Left ventricle myocardium inferior (tissue), 1 donor: ENCODE measurements at regions not wholly inside any gene's neighbourhood (a gene's known extent, or its start where the extent isn't known, plus 50 kb on each side); places are given as distances from the start of the nearest gene placed in this dataset.

Experiments used
- DNase-seq: peaks from one replicate; pipeline ENCODE4 v3.0.0-alpha.2; 2020
- H3K27ac ChIP-seq: fragments of 200-600 bp; replicated peaks from 2 replicates; pipeline ENCODE4 v1.8.0; 2021
- H3K27me3 ChIP-seq: fragments of 200-600 bp; 2 replicates; pipeline ENCODE4 v1.8.0; 2021; ENCODE audit warnings: low read depth
- H3K36me3 ChIP-seq: fragments of 200-600 bp; 2 replicates; pipeline ENCODE4 v1.8.0; 2021
- H3K4me1 ChIP-seq: fragments of 200-600 bp; 2 replicates; pipeline ENCODE4 v1.8.0; 2021
- H3K4me3 ChIP-seq: fragments of 200-600 bp; 2 replicates; pipeline ENCODE4 v1.8.0; 2021; ENCODE audit warnings: mild to moderate bottlenecking, moderate library complexity
- H3K9me3 ChIP-seq: fragments of 200-600 bp; replicated peaks from 2 replicates; pipeline ENCODE4 v1.8.0; 2021
- intact Hi-C: fragments of 100-400 bp; cut with micrococcal nuclease; formaldehyde crosslinking; loops from one replicate; pipeline ENCODE4 v1.11.0; 2022
- TF ChIP-seq, protein P1 (sequence below): fragments of 200-600 bp; IDR thresholded peaks from 2 replicates; pipeline ENCODE4 v1.8.0; 2021; ENCODE audit warnings: antibody characterized with exemption, mild to moderate bottlenecking, borderline replicate concordance
- donor health status: DM: no; HTN: yes; CAD: no; lungs with severe emphysema.

DNA sequence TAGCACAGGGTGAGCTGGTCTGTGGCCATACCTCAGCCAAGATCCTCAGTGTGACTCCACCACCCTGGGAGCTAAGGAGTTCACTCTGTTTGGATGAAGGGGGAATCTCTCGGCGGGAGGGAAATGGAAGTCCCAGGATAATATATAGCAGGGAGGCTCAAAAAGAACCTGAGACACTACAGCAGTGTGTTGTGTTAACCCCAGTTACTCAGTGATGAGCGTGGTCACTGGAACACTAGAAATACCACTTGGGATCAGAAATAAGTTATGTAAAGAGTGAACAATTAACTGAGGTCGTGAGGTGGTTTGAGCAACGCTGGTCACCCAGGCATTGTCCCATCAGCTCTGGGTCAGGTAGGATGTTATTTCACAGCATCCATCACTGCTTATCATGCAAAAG lies 59.3 kb upstream of the ADAMTS16 start:
- Histone ChIP-seq H3K27me3 (peaks cover 30% of the 10 kb centered on the region), H3K4me1 (no peaks in the 10 kb centered on the region), H3K36me3 (no peaks in the 10 kb centered on the region), H3K27ac (no peak overlapping the region), H3K9me3 (no peaks in the 10 kb centered on the region), H3K4me3 (no peak overlapping the region)
- TF ChIP-seq, protein P1, sequence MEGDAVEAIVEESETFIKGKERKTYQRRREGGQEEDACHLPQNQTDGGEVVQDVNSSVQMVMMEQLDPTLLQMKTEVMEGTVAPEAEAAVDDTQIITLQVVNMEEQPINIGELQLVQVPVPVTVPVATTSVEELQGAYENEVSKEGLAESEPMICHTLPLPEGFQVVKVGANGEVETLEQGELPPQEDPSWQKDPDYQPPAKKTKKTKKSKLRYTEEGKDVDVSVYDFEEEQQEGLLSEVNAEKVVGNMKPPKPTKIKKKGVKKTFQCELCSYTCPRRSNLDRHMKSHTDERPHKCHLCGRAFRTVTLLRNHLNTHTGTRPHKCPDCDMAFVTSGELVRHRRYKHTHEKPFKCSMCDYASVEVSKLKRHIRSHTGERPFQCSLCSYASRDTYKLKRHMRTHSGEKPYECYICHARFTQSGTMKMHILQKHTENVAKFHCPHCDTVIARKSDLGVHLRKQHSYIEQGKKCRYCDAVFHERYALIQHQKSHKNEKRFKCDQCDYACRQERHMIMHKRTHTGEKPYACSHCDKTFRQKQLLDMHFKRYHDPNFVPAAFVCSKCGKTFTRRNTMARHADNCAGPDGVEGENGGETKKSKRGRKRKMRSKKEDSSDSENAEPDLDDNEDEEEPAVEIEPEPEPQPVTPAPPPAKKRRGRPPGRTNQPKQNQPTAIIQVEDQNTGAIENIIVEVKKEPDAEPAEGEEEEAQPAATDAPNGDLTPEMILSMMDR = no peak
- no peak for DNase-seq
- intact Hi-C loops = no loop called here

DNA sequence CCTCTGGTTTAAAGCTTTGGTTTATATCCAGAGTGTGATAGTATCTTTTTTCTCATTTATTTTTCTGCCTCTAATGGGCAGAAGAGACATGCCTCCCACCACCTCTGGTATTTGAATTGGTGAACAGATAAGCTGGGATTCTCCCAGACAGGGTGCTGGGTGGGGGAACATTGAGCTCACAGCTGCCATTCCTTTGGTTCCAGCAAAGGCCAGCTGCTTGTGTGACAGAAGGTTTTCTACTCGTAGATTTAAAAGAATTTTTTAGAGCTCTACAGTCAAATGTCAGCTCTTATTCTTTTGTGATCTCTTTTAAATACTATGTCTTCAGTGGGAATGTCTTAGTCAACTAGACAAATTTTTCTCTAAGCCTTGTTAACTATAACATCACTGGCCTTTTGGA lies 54.7 kb upstream of the ADAMTS16 start:
- H3K27ac ChIP-seq = no peak overlapping the region

DNA sequence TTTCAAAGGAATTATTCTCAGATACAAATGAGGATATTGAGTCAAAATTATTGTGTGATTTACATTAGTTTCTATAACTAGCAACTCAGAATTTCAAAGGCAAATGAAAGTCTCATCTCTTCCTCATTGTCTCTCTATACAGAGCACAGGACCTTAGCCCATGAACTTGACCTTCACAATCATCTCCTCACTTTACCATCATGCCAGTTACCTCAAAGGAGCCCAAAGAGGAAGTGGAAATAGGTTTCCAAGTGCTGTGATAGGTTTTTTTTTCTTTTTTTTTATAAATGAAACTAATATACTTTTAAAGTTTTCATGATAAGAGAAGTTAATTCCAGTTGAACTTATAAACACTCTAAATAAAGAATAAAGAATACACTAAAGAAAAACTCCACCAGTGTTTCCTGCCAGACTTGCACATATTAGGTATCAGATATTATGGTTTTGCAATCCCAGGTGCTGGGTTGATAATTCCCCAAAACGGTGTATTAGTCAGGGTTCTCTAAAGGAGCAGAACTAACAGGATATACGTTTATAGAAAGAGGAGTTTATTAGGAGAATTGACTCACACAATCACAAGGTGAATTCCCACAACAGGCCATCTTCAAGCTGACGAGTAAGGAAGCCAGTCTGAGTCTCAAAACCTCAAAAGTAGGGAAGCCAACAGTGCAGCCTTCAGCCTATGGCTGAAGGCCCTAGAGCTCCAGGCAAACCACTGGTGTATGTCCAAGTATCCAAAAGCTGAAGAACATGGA lies 50.1 kb upstream of the ADAMTS16 start:
- intact Hi-C loops = no loop called here
- DNase-seq = no peak
- peaks cover 5% of the 10 kb centered on the region for H3K9me3 ChIP-seq
- H3K4me1 ChIP-seq = no peaks in the 10 kb centered on the region
- H3K27me3 ChIP-seq = no peaks in the 10 kb centered on the region
- no peak overlapping the region for H3K27ac ChIP-seq
- no peaks in the 10 kb centered on the region for H3K36me3 ChIP-seq
- TF ChIP-seq, protein P1 = no peak
- no peak overlapping the region for H3K4me3 ChIP-seq

More for the DNA sequence above, 54.7 kb upstream of the ADAMTS16 start:
- Histone ChIP-seq H3K27me3 (no peaks in the 10 kb centered on the region), H3K4me1 (no peaks in the 10 kb centered on the region), H3K9me3 (no peaks in the 10 kb centered on the region), H3K4me3 (no peak overlapping the region), H3K36me3 (no peaks in the 10 kb centered on the region)
- intact Hi-C loops = no loop called here
- DNase-seq = no peak
- TF ChIP-seq, protein P1 = no peak
